Sigmoid colon (tissue), 4 donors: ENCODE measurements at regions not wholly inside any gene's neighbourhood (a gene's known extent, or its start where the extent isn't known, plus 50 kb on each side); places are given as distances from the start of the nearest gene placed in this dataset.

ENCODE experiments used
- CTCF ChIP-seq, 4 experiments: fragments of 450-650 bp in 3 of 4; fragments of 200-600 bp in 1 of 4; IDR thresholded peaks; one replicate each; pipeline ENCODE4 v1.5.1; 2016 to 2019; ENCODE audit warnings: antibody characterized with exemption in 4 of 4, mild to moderate bottlenecking in 3 of 4, moderate library complexity in 2 of 4
- EP300 ChIP-seq, 4 donors: sonication (generic); formaldehyde crosslinking; IDR thresholded peaks; one replicate each; pipeline ENCODE4 v1.6.1; 2017; ENCODE audit warnings: antibody characterized with exemption in 4 of 4
- POLR2A ChIP-seq, 2 donors: fragments of 450-650 bp; IDR thresholded peaks; one replicate each; pipeline ENCODE4 v1.6.1; 2016; ENCODE audit warnings: antibody characterized with exemption in 2 of 2, mild to moderate bottlenecking in 2 of 2, moderate library complexity in 2 of 2
- POLR2AphosphoS5 ChIP-seq, 4 donors: sonication (generic); formaldehyde crosslinking; IDR thresholded peaks; one replicate each; pipeline ENCODE4 v1.6.1; 2017; ENCODE audit warnings: antibody characterized with exemption in 4 of 4

- TF ChIP-seq CTCF (IDR thresholded peaks at IDR 0.05) (no peak), POLR2AphosphoS5 (IDR thresholded peaks at IDR 0.05) (no peak), POLR2A (IDR thresholded peaks at IDR 0.05) (no peak), EP300 (IDR thresholded peaks at IDR 0.05) (no peak)
These were observed 719.1 kb downstream of the ZBBX start for GRCh38 chr3:166660962-166661361.
